Neural progenitor cell (in vitro differentiated cells): ENCODE measurements at regions not wholly inside any gene's neighbourhood (a gene's known extent, or its start where the extent isn't known, plus 50 kb on each side); places are given as distances from the start of the nearest gene placed in this dataset.

Experiments
- CTCF ChIP-seq: fragments of 200-600 bp; sonication (generic); IDR thresholded peaks from 2 replicates; pipeline ENCODE4 v1.5.1; 2017; ENCODE audit warnings: antibody characterized with exemption, mild to moderate bottlenecking
- EZH2 ChIP-seq: fragments of 200-600 bp; sonication (generic); IDR thresholded peaks from 2 replicates; pipeline ENCODE4 v1.6.1; 2017; ENCODE audit warnings: antibody characterized with exemption, mild to moderate bottlenecking, moderate library complexity

GRCh38 chr1:221335161-221336101 is 406.5 kb downstream of the DUSP10 start:
- TF ChIP-seq EZH2 (no peak), CTCF (no peak)
